HPDE6-E6E7 (cell line): ENCODE measurements at regions not wholly inside any gene's neighbourhood (a gene's known extent, or its start where the extent isn't known, plus 50 kb on each side); places are given as distances from the start of the nearest gene placed in this dataset.
"Not testable (repeated sequence)": the region's sequence is repeated elsewhere in the genome, so short reads cannot be mapped to it uniquely, and the experiment has no call there.

ENCODE experiments used
- DNase-seq: peaks from one replicate; pipeline ENCODE4 v3.0.0; 2011; ENCODE audit warnings: missing footprints; ENCODE audit errors: extremely low spot score

- no peak for DNase-seq
These were observed 423.5 kb upstream of the ADAMTS5 start for GRCh38 chr21:27390384-27390783.

GRCh38 chr21:27388825-27389224 is 421.9 kb upstream of the ADAMTS5 start:
- peak; percentile 3 for DNase-seq

GRCh38 chr21:27382404-27382803 is 415.5 kb upstream of the ADAMTS5 start:
- DNase-seq: no peak

GRCh38 chr21:27380303-27380702 is 413.4 kb upstream of the ADAMTS5 start:
- DNase-seq: no peak

- no peak for DNase-seq
These were observed 412.5 kb upstream of the ADAMTS5 start for GRCh38 chr21:27379354-27379753.

- DNase-seq: no peak
These were observed 405.5 kb upstream of the ADAMTS5 start for GRCh38 chr21:27372381-27372780.

GRCh38 chr21:27371975-27372331 is 405.1 kb upstream of the ADAMTS5 start:
- DNase-seq: no peak

- DNase-seq: no peak
These were observed 404.5 kb upstream of the ADAMTS5 start for GRCh38 chr21:27371115-27371974.

- DNase-seq: no peak
These were observed 403.2 kb upstream of the ADAMTS5 start for GRCh38 chr21:27369978-27370571.

- DNase-seq: no peak
These were observed 402.3 kb upstream of the ADAMTS5 start for GRCh38 chr21:27369234-27369633.

GRCh38 chr21:27366646-27367235 is 399.9 kb upstream of the ADAMTS5 start:
- no peak for DNase-seq

- no peak for DNase-seq
These were observed 399.1 kb upstream of the ADAMTS5 start for GRCh38 chr21:27366036-27366435.

- no peak for DNase-seq
These were observed 398.5 kb upstream of the ADAMTS5 start for GRCh38 chr21:27365394-27365793.

GRCh38 chr21:27363719-27364477 is 397.0 kb upstream of the ADAMTS5 start:
- DNase-seq: no peak

- no peak for DNase-seq
These were observed 395.4 kb upstream of the ADAMTS5 start for GRCh38 chr21:27362249-27362648.

GRCh38 chr21:27359141-27359540 is 392.3 kb upstream of the ADAMTS5 start:
- DNase-seq: no peak

GRCh38 chr21:27352885-27353284 is 386.0 kb upstream of the ADAMTS5 start:
- no peak for DNase-seq

GRCh38 chr21:27346041-27346448 is 379.2 kb upstream of the ADAMTS5 start:
- DNase-seq: no peak

GRCh38 chr21:27339902-27340301 is 373.0 kb upstream of the ADAMTS5 start:
- DNase-seq: no peak

- not testable (repeated sequence) for DNase-seq
These were observed 371.1 kb upstream of the ADAMTS5 start for GRCh38 chr21:27338007-27338406.

GRCh38 chr21:27333096-27333495 is 366.2 kb upstream of the ADAMTS5 start:
- DNase-seq: no peak

GRCh38 chr21:27329255-27329851 is 362.5 kb upstream of the ADAMTS5 start:
- no peak for DNase-seq
